HTR-8/SVneo (cell line): ENCODE measurements at regions not wholly inside any gene's neighbourhood (a gene's known extent, or its start where the extent isn't known, plus 50 kb on each side); places are given as distances from the start of the nearest gene placed in this dataset.
A peak's percentile ranks its signal among the peaks of the same experiment; 100 is the strongest.

Source experiments
- DNase-seq: peaks from one replicate; pipeline ENCODE4 v3.0.0; 2011; ENCODE audit warnings: low spot score, mixed read lengths; ENCODE audit not compliant: insufficient read length
- FAIRE-seq: peaks from 2 replicates; lab custom pipeline; 2011; peaks lifted over from hg19 to GRCh38; lab: Jason Lieb, UNC

DNA sequence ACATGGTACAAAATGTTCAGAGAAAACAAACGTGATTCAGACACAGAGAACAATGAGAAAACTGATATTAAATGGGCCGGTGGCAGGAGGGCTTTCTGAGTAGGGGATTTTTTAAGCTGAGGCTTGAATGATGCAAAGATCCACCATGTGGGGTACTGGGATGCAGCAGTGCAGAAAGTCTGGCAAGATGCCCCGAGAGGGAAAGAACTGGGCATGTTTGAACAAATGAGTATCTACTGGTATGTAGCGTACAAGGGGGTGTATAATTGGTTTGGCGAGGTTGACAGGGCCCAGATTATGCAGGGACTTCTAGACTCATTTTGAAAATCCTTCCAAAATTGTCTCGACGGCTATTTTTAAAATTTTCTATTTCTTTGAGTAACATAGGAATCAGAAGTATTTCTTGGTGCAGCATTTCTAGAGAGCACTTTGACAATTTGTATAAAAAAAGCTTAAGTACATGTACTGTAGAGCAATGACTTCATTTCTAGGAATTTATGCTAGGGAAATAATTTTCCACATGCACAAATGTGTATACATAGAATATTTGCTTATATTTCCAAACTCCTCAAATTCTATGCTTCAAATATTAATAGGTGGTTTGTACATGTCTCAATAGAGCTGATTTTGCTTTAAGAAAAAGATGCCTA is 119.6 kb upstream of the DOK5 start:
- FAIRE-seq (no peak), DNase-seq (no peak)

DNA sequence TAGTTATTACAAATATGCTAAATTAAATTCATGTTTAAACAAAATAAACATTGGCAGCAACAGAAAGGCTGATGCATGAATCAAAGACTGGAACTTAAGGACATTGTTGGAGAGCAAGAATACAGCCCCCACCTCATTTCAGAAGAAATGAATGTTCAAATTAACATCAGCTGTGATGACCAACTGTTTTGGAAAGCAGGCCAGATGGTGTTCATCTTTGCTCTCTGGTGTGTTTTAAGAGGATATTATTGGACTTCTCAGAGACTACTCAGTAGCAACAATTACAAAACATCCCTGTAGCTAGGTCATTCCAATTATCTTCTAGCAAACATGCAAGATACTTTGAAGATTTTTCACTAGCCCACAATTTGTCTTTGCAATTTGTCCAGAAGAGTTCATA is 118.6 kb upstream of the DOK5 start:
- FAIRE-seq, result no peak
- no peak for DNase-seq

DNA sequence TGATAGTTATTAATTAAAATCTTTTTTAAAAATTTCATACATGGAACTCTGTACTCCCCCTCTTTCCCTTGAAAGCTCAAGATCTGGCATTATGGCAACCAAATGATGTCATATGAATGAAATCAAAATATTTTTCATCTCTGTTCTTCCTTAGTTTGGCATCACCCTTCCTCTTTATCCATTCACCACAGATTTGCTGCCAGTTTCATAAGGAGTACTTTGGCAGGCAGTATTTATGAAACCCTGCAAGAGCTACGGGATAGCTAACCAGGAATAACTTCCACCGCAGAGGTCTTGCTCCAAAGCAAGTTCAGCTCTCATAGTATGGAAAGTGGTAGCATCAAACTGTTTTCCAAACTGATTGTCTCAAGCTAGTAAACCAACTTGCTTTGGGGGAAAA is 113.9 kb upstream of the DOK5 start:
- DNase-seq, result no peak
- peak; percentile 38 for FAIRE-seq

- peak; percentile 80 for FAIRE-seq
- no peak for DNase-seq
These were observed 113.1 kb upstream of the DOK5 start for GRCh38 chr20:54362283-54362682.

DNA sequence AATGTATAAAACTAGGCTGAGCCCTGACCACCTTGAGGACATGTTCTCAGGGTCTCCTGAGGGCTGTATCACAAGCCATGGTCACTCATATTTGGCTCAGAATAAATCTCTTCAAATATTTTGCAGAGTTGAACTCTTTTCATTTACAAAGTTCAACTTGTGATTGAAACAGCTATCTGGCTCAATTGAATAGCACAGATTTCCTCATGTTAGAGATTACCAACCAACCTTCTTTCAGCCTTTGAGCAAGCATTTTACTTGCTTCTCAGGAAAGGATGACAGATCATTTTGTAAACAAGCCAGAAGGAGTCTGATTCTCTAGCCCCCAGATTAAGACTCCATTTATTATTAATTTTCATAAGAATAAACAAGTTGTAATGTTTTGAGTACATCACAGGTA is 111.0 kb upstream of the DOK5 start:
- DNase-seq, result no peak
- no peak for FAIRE-seq

DNA sequence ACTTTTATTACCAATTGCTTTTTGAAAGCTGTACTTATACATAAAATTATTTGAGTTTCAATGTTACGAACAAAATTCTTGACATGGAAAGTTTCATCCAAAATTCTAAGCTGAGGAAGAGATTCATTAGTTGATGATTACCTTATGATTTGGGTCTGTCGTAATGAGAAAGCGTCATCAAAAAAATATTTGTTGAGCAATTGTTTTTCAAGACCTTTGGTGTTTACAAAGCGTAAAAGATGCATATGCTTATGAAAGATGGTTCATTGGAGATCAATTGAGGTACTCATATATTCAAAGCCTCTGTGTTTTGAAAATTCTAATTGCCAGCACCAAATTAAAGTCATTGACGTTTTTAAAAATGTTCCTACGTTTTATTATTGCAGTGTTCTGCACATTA is 110.5 kb upstream of the DOK5 start:
- no peak for FAIRE-seq

GRCh38 chr20:54366669-54367344 is 108.6 kb upstream of the DOK5 start:
- DNase-seq (no peak), FAIRE-seq (peak; percentile 80)

More for the DNA sequence above, 110.5 kb upstream of the DOK5 start:
- no peak for DNase-seq

GRCh38 chr20:54368570-54368969 is 106.8 kb upstream of the DOK5 start:
- DNase-seq (no peak), FAIRE-seq (no peak)

DNA sequence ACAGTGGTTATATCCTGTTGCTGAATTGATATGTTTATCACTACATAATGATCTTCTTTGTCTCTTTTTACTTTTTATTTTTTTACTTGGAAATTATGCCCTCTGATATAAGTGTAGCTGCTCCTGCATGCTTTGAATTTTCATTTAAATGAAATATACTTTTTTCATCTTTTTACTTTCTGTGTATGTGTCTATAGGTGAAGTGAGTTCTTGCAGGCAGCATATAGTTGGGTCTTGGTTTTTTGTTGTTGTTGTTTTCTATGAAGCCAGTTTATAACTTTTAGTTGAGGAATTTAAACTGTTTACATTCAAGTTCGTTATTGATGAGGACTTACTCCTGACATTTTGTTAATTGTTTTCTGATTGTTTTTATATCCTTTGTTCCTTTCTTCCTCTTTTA is 103.1 kb upstream of the DOK5 start:
- FAIRE-seq (no peak), DNase-seq (no peak)

GRCh38 chr20:54377992-54378773 is 97.2 kb upstream of the DOK5 start:
- FAIRE-seq, result peak; percentile 38
- DNase-seq, result no peak

GRCh38 chr20:54379893-54380584 is 95.4 kb upstream of the DOK5 start:
- FAIRE-seq (peak; percentile 60), DNase-seq (no peak)

- FAIRE-seq, result peak; percentile 82
These were observed 93.0 kb upstream of the DOK5 start for GRCh38 chr20:54382419-54382818.

DNA sequence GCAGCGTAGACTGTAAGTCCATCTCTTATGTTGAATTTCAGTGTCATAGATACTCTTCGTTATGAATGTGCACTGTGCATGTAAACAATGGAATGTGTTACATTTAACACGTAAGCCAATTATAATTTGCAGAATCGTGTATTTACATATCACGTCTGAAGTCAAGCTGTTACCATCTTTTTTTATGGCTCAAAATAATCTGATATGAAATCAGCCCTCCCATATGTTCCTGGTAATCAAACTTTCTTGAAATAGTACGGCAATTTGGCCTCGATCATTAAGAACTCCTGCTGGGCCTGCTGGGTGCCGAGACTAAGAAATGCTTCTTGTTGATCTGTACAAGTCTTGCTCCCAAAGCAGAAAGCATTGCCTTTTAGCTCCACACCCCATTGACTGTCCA is 89.6 kb upstream of the DOK5 start:
- DNase-seq, result no peak
- FAIRE-seq, result peak; percentile 89

More at GRCh38 chr20:54382419-54382818, 93.0 kb upstream of the DOK5 start:
- DNase-seq, result no peak

DNA sequence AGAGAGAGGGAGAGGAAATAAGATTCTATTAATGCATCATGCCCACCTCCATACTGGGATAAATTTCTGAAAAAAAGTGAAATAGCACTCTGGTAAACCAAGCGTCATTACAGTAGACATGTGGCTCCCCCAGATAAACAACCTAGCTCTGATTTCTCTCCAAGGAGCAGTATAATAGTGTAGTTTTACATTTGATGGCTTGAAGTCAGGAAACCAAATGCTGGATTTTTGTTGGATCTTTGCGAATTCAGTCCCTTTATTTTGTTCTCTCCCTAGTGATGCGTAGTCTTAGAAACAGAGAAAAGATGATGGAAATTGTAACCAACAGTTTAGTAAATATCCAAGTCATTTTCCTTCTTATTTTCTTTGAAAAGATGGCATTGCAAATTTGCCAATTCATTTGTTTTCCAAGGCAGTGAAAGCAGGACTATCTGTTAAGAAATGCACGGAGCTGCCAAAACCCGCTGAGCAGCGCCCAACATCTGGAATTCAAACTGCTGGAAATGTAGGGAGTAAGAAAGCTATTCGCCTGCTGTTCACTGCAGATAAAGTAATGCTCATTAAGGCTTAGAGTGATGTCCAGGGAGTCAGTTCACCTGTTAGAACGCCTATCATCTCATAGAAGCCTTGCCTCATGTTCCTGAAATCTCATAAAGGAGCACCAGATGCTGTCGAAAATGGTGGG is 85.7 kb upstream of the DOK5 start:
- FAIRE-seq (no peak), DNase-seq (no peak)

DNA sequence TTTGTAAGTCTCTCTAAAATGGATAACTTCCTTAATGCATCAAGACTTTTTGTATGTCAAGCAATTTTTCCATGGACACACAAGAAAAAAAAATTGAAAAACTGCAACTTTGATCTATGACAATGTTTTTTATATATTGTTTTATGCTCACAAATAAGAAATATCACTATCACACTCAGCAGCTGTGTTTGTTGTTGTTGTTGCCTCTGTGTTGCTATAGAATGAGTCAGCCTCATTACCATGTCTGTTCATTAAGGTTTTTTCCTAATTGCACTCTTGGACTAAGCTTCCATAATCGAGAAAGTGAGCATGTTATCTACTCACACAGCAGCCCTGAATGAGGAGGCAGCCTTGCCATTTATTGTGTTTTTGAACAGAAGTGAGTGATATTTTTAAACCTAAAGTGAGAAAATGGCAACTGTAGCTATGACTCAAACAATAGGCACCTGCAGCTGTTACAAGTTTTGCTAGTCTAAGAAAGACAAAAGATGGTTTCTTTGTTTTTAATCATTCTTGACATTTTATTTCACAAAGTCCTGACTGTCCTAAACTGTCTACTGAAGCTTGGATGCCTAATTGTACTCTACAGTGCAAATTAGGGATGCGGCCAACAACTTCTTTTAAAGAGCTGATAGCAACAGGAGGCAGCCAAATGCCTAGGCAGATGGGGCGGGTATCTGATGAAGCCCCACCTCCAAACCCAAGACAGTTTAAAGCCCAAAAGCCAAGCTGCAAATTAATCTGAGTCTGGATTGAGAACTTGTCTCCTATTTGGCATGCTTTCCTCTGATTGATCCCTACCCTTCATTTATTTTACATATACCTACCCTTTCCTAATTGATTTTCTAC is 77.9 kb upstream of the DOK5 start:
- DNase-seq (no peak), FAIRE-seq (peak; percentile 71)

GRCh38 chr20:54398814-54399213 is 76.6 kb upstream of the DOK5 start:
- FAIRE-seq (no peak), DNase-seq (no peak)

GRCh38 chr20:54405540-54405939 is 69.9 kb upstream of the DOK5 start:
- FAIRE-seq (peak; percentile 4), DNase-seq (no peak)

- FAIRE-seq, result peak; percentile 65
- DNase-seq, result no peak
These were observed 67.9 kb upstream of the DOK5 start for GRCh38 chr20:54407459-54407858.

- FAIRE-seq, result no peak
- no peak for DNase-seq
These were observed 59.4 kb upstream of the DOK5 start for GRCh38 chr20:54415967-54416366.
